Breast epithelium (tissue), 3 donors: ENCODE measurements at regions not wholly inside any gene's neighbourhood (a gene's known extent, or its start where the extent isn't known, plus 50 kb on each side); places are given as distances from the start of the nearest gene placed in this dataset.

Experiments
- POLR2A ChIP-seq: fragments of 450-650 bp; IDR thresholded peaks from one replicate; pipeline ENCODE4 v1.6.1; 2016; ENCODE audit warnings: antibody characterized with exemption, mild to moderate bottlenecking, moderate library complexity
- POLR2AphosphoS5 ChIP-seq, 3 donors: sonication (generic); formaldehyde crosslinking; IDR thresholded peaks; one replicate each; pipeline ENCODE4 v1.6.1; 2017; ENCODE audit warnings: antibody characterized with exemption in 3 of 3
- TF ChIP-seq, protein P1 (sequence below), 3 donors: fragments of 450-650 bp; IDR thresholded peaks; one replicate each; pipeline ENCODE4 v1.5.1; 2016 to 2017; ENCODE audit warnings: antibody characterized with exemption in 3 of 3, mild to moderate bottlenecking in 3 of 3, moderate library complexity in 3 of 3

DNA sequence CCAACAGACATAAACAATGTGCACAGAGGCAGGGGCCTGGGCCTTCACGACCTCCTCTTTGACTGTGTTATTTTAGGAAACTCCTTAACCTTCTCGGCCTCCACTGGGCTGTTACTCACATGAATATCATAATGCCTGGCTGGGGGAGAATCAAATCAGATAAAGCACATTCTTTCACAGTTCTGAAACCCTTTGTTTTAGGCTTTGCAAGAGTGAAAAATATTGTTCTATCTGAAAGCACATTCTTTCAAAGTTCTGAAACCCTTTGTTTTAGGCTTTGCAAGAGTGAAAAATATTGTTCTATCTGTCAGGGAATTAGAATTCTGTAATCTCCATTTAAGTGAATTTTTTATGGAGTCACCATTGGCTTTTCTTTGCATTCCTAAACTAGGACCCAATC lies 50.7 kb upstream of the SYNDIG1 start:
- TF ChIP-seq, protein P1, sequence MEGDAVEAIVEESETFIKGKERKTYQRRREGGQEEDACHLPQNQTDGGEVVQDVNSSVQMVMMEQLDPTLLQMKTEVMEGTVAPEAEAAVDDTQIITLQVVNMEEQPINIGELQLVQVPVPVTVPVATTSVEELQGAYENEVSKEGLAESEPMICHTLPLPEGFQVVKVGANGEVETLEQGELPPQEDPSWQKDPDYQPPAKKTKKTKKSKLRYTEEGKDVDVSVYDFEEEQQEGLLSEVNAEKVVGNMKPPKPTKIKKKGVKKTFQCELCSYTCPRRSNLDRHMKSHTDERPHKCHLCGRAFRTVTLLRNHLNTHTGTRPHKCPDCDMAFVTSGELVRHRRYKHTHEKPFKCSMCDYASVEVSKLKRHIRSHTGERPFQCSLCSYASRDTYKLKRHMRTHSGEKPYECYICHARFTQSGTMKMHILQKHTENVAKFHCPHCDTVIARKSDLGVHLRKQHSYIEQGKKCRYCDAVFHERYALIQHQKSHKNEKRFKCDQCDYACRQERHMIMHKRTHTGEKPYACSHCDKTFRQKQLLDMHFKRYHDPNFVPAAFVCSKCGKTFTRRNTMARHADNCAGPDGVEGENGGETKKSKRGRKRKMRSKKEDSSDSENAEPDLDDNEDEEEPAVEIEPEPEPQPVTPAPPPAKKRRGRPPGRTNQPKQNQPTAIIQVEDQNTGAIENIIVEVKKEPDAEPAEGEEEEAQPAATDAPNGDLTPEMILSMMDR (IDR thresholded peaks at IDR 0.05), result no peak
- TF ChIP-seq POLR2AphosphoS5 (IDR thresholded peaks at IDR 0.05) (no peak), POLR2A (no peak)
